ENCODE measurements at regions not wholly inside any gene's neighbourhood (a gene's known extent, or its start where the extent isn't known, plus 50 kb on each side); places are given as distances from the start of the nearest gene placed in this dataset.

GRCh38 chr3:107323723-107324122 lies 53.5 kb upstream of the CCDC54 start:
- DNase-seq (ENCODE audit: low read depth in 2 of 2): no peak

- DNase-seq (ENCODE audit: low read depth in 2 of 2): no peak
Observed at GRCh38 chr3:107325446-107325845, 51.8 kb upstream of the CCDC54 start.
